Stimulated activated CD4-positive, alpha-beta T cell treated with anti-CD3 and anti-CD28 coated beads, Interleukin-4, amount 100 ng/mL, for 4 hours (primary cell): ENCODE measurements at regions not wholly inside any gene's neighbourhood (a gene's known extent, or its start where the extent isn't known, plus 50 kb on each side); places are given as distances from the start of the nearest gene placed in this dataset.
A peak's percentile ranks its signal among the peaks of the same experiment; 100 is the strongest.

Source experiments
- DNase-seq, 2 experiments: peaks; one replicate each; pipeline ENCODE4 v3.0.0-alpha.2; 2020

- DNase-seq: no peak
Observed at GRCh38 chr1:39109644-39110043, 83.5 kb downstream of the NDUFS5 start.

GRCh38 chr1:39110325-39110851 is 84.2 kb downstream of the NDUFS5 start:
- DNase-seq: no peak

- DNase-seq: no peak
Observed at GRCh38 chr1:39110882-39111281, 84.7 kb downstream of the NDUFS5 start.

GRCh38 chr1:39113109-39113743 is 87.1 kb downstream of the NDUFS5 start:
- DNase-seq: no peak

GRCh38 chr1:39115271-39116110 is 89.0 kb upstream of the MACF1 start:
- DNase-seq: peak in 1 of 2 experiments; percentile 15

- no peak for DNase-seq
Observed at GRCh38 chr1:39116116-39116607, 88.3 kb upstream of the MACF1 start.

GRCh38 chr1:39116860-39117728 is 87.4 kb upstream of the MACF1 start:
- DNase-seq: no peak

GRCh38 chr1:39117899-39118450 is 86.5 kb upstream of the MACF1 start:
- DNase-seq: no peak

GRCh38 chr1:39122056-39122455 is 82.4 kb upstream of the MACF1 start:
- DNase-seq: no peak

GRCh38 chr1:39124282-39124681 is 80.2 kb upstream of the MACF1 start:
- no peak for DNase-seq

GRCh38 chr1:39127513-39127912 is 77.0 kb upstream of the MACF1 start:
- no peak for DNase-seq

GRCh38 chr1:39128126-39128525 is 76.4 kb upstream of the MACF1 start:
- no peak for DNase-seq

GRCh38 chr1:39128959-39129358 is 75.5 kb upstream of the MACF1 start:
- no peak for DNase-seq

- no peak for DNase-seq
Observed at GRCh38 chr1:39129514-39129913, 75.0 kb upstream of the MACF1 start.

GRCh38 chr1:39130325-39130724 is 74.2 kb upstream of the MACF1 start:
- no peak for DNase-seq

- DNase-seq: no peak
Observed at GRCh38 chr1:39131940-39132339, 72.6 kb upstream of the MACF1 start.

- DNase-seq: no peak
Observed at GRCh38 chr1:39132505-39133339, 71.8 kb upstream of the MACF1 start.

- no peak for DNase-seq
Observed at GRCh38 chr1:39133340-39133684, 71.2 kb upstream of the MACF1 start.

- no peak for DNase-seq
Observed at GRCh38 chr1:39134768-39135333, 69.6 kb upstream of the MACF1 start.

- no peak for DNase-seq
Observed at GRCh38 chr1:39136638-39137037, 67.9 kb upstream of the MACF1 start.

GRCh38 chr1:39139723-39140360 is 64.7 kb upstream of the MACF1 start:
- no peak for DNase-seq
